Gastroesophageal sphincter (tissue), 3 donors: ENCODE measurements at regions not wholly inside any gene's neighbourhood (a gene's known extent, or its start where the extent isn't known, plus 50 kb on each side); places are given as distances from the start of the nearest gene placed in this dataset.

Source experiments
- POLR2A ChIP-seq, 2 donors: fragments of 450-650 bp; IDR thresholded peaks; one replicate each; pipeline ENCODE4 v1.6.1; 2017; ENCODE audit warnings: antibody characterized with exemption in 2 of 2, mild to moderate bottlenecking in 2 of 2, moderate library complexity in 1 of 2
- POLR2AphosphoS5 ChIP-seq: sonication (generic); formaldehyde crosslinking; IDR thresholded peaks from one replicate; pipeline ENCODE4 v1.6.1; 2017; ENCODE audit warnings: antibody characterized with exemption
- TF ChIP-seq, protein P1 (sequence below), 4 experiments: fragments of 200-600 bp in 2 of 4; fragments of 450-650 bp in 2 of 4; sonication (generic) in 1 of 4; IDR thresholded peaks; one replicate each; pipeline ENCODE4 v1.5.1; 2017 to 2019; ENCODE audit warnings: antibody characterized with exemption in 4 of 4, mild to moderate bottlenecking in 2 of 4, moderate library complexity in 2 of 4

DNA sequence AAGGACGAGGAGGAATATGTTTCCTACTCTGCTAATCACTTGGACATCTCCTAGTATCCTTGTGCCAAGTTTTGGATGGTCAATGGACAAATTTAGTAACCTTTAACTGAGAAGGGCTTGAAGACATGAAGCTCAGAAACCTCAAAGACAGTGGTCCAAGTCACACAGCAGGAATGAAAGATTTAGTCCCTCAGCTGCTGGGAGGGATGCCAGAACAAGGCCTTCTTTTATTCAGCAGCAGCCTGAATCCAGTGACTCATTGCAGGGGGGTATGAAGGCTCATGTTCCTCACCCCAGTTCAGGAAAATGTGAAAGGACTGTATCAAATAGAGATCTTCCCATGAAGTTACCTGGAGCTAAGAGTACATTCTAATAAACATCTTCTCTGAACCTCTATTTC, 214.9 kb upstream of the UGT8 start:
- TF ChIP-seq POLR2A (IDR thresholded peaks at IDR 0.05) (no peak), POLR2AphosphoS5 (no peak)
- TF ChIP-seq, protein P1, sequence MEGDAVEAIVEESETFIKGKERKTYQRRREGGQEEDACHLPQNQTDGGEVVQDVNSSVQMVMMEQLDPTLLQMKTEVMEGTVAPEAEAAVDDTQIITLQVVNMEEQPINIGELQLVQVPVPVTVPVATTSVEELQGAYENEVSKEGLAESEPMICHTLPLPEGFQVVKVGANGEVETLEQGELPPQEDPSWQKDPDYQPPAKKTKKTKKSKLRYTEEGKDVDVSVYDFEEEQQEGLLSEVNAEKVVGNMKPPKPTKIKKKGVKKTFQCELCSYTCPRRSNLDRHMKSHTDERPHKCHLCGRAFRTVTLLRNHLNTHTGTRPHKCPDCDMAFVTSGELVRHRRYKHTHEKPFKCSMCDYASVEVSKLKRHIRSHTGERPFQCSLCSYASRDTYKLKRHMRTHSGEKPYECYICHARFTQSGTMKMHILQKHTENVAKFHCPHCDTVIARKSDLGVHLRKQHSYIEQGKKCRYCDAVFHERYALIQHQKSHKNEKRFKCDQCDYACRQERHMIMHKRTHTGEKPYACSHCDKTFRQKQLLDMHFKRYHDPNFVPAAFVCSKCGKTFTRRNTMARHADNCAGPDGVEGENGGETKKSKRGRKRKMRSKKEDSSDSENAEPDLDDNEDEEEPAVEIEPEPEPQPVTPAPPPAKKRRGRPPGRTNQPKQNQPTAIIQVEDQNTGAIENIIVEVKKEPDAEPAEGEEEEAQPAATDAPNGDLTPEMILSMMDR (IDR thresholded peaks at IDR 0.05) = no peak
